Spleen (tissue), 7 donors: ENCODE measurements at regions not wholly inside any gene's neighbourhood (a gene's known extent, or its start where the extent isn't known, plus 50 kb on each side); places are given as distances from the start of the nearest gene placed in this dataset.

Experiments
- POLR2A ChIP-seq, 3 donors: fragments of 450-650 bp; IDR thresholded peaks; one replicate each; pipeline ENCODE4 v1.5.1; 2017; ENCODE audit warnings: antibody characterized with exemption in 3 of 3, mild to moderate bottlenecking in 1 of 3
- POLR2AphosphoS5 ChIP-seq, 3 donors: sonication (generic); formaldehyde crosslinking; IDR thresholded peaks; one replicate each; pipeline ENCODE4 v1.5.1; 2017; ENCODE audit warnings: antibody characterized with exemption in 3 of 3
- TF ChIP-seq, protein P1 (sequence below), 11 experiments: fragments of 200-600 bp in 7 of 11; fragments of 450-650 bp in 4 of 11; sonication (generic) in 4 of 11; IDR thresholded peaks in 8 of 11; conservative IDR thresholded peaks in 3 of 11; 1 replicate in 7 of 11; 2 replicates in 4 of 11; pipeline versions ENCODE4 v1.4.0 to v1.8.0; 2016 to 2021; ENCODE audit warnings: antibody characterized with exemption in 11 of 11, inconsistent platforms in 4 of 11, mild to moderate bottlenecking in 1 of 11
- donor health status: DM: no; HTN: no; CAD: no; lungs with moderate emphysema.
- donor health status: DM: no; HTN: no; CAD: no.
- donor health status: DM: no; HTN: no; CAD: no.

DNA sequence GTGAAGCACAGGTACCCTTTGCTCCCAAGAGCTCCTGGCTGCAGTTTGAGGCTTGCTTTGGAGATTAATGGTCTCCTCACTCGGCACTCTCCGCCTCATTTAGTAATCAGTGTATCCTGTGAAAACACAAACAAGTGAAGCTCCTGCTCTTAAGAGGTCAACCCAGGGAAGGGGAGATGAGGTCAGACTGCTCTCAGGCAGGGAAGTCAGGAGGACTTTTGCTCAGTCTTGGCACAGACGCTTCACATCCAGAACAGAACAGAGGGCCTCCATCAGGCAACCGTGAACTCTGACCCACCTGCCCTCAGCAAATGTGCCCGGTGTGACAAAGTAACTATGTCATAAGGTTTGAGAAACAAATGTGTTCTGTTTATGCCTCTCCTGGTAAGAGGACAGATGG is 428.8 kb upstream of the JARID2 start:
- TF ChIP-seq, protein P1, sequence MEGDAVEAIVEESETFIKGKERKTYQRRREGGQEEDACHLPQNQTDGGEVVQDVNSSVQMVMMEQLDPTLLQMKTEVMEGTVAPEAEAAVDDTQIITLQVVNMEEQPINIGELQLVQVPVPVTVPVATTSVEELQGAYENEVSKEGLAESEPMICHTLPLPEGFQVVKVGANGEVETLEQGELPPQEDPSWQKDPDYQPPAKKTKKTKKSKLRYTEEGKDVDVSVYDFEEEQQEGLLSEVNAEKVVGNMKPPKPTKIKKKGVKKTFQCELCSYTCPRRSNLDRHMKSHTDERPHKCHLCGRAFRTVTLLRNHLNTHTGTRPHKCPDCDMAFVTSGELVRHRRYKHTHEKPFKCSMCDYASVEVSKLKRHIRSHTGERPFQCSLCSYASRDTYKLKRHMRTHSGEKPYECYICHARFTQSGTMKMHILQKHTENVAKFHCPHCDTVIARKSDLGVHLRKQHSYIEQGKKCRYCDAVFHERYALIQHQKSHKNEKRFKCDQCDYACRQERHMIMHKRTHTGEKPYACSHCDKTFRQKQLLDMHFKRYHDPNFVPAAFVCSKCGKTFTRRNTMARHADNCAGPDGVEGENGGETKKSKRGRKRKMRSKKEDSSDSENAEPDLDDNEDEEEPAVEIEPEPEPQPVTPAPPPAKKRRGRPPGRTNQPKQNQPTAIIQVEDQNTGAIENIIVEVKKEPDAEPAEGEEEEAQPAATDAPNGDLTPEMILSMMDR (IDR thresholded peaks at IDR 0.05 in 8 of 11, conservative IDR thresholded peaks at IDR 0.05 in 3 of 11), result no peak
- TF ChIP-seq POLR2AphosphoS5 (IDR thresholded peaks at IDR 0.05) (no peak), POLR2A (IDR thresholded peaks at IDR 0.05) (no peak)
